HL-60 (cell line): ENCODE measurements at regions not wholly inside any gene's neighbourhood (a gene's known extent, or its start where the extent isn't known, plus 50 kb on each side); places are given as distances from the start of the nearest gene placed in this dataset.

ENCODE experiments used
- CTCF ChIP-seq: IDR thresholded peaks from one replicate; pipeline ENCODE4 v1.5.1; 2011; ENCODE audit warnings: low read length, control low read depth, inconsistent platforms; ENCODE audit not compliant: insufficient read depth
- POLR2AphosphoS5 ChIP-seq: IDR thresholded peaks from 2 replicates; pipeline ENCODE4 v1.6.1; 2012; ENCODE audit warnings: low read depth

DNA sequence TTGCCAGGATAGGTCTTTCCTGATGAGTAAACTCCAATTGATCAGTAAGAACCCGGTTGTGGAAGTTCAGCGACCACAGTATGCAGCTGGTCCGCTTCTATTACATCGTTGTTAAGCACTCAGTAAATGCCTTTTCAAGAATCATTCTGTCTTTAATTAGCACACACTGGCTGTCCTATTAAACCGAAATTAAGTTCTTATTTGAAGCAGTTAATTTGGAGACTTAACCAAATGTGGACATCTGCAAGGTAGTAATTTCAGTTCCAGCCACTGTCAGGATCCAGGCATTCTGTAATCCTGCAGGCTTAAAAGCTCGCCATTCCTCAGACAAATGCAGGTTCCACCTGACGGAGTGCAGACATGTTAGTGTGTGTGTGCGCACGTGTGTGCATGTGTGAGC, 254.6 kb downstream of the IRX2 start:
- no peak for TF ChIP-seq CTCF
- TF ChIP-seq POLR2AphosphoS5: no peak
